Parathyroid adenoma (tissue), 2 donors: ENCODE measurements at regions not wholly inside any gene's neighbourhood (a gene's known extent, or its start where the extent isn't known, plus 50 kb on each side); places are given as distances from the start of the nearest gene placed in this dataset.

Experiments used
- H2AFZ ChIP-seq: fragments of 300-600 bp; sonication (generic); one replicate; pipeline ENCODE4 v1.7.0; 2017; ENCODE audit warnings: antibody characterized with exemption, mild to moderate bottlenecking
- H3K27ac ChIP-seq: fragments of 300-600 bp; sonication (generic); one replicate; pipeline ENCODE4 v1.7.0; 2017
- H3K27me3 ChIP-seq: fragments of 300-600 bp; sonication (generic); one replicate; pipeline ENCODE4 v1.7.0; 2017; ENCODE audit warnings: low read length; ENCODE audit not compliant: control insufficient read depth, insufficient read depth
- H3K36me3 ChIP-seq: fragments of 300-600 bp; sonication (generic); one replicate; pipeline ENCODE4 v1.7.0; 2017; ENCODE audit warnings: low read length; ENCODE audit not compliant: control insufficient read depth, insufficient read depth
- H3K4me1 ChIP-seq: fragments of 300-600 bp; sonication (generic); one replicate; pipeline ENCODE4 v1.7.0; 2017; ENCODE audit warnings: control low read depth
- H3K4me2 ChIP-seq: fragments of 300-600 bp; sonication (generic); one replicate; pipeline ENCODE4 v1.7.0; 2017; ENCODE audit warnings: low read length
- H3K4me3 ChIP-seq: fragments of 300-600 bp; sonication (generic); one replicate; pipeline ENCODE4 v1.7.0; 2017; ENCODE audit warnings: low read depth, low read length
- H3K79me2 ChIP-seq: fragments of 300-600 bp; sonication (generic); one replicate; pipeline ENCODE4 v1.7.0; 2017; ENCODE audit warnings: control low read depth
- H3K9ac ChIP-seq: fragments of 300-600 bp; sonication (generic); one replicate; pipeline ENCODE4 v1.7.0; 2017; ENCODE audit warnings: mild to moderate bottlenecking
- H3K9me3 ChIP-seq: fragments of 300-600 bp; sonication (generic); one replicate; pipeline ENCODE4 v1.7.0; 2017; ENCODE audit warnings: low read length; ENCODE audit not compliant: control insufficient read depth
- CTCF ChIP-seq: fragments of 300-600 bp; sonication (generic); IDR thresholded peaks from one replicate; pipeline ENCODE4 v1.7.0; 2017; ENCODE audit warnings: antibody characterized with exemption, mild to moderate bottlenecking
- donor health status: primary hyperparathyroidism.

GRCh38 chr7:136213012-136213411, 235.9 kb upstream of the MTPN start:
- H3K4me3 ChIP-seq, result no peak overlapping the region
- H3K9me3 ChIP-seq, result no peaks in the 10 kb centered on the region
- no peak overlapping the region for H3K27ac ChIP-seq
- H3K9ac ChIP-seq, result no peak overlapping the region
- H2AFZ ChIP-seq, result no peak overlapping the region
- H3K27me3 ChIP-seq, result no peaks in the 10 kb centered on the region
- no peak for TF ChIP-seq CTCF
- H3K36me3 ChIP-seq, result no peaks in the 10 kb centered on the region
- no peaks in the 10 kb centered on the region for H3K79me2 ChIP-seq
- H3K4me1 ChIP-seq, result no peaks in the 10 kb centered on the region
- H3K4me2 ChIP-seq, result no peak overlapping the region

DNA sequence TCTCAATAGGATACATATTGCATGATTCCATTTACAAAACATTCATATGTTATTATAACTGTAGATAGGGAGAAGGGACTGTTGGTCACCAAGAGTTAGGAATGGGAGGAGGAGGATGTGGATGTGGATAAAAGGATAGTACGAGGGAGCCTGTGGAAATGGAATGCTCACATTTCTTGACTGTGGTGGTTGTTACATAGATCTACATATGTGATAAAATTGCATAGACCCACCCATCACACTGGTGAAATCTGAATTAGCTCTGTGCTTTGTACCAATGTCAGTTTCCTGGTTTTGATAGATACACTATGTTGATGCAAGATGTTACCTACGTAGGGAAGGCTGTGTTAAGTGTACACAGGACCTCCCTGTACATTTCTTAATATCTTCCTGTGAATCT, 233.5 kb upstream of the MTPN start:
- Histone ChIP-seq H3K4me1 (no peaks in the 10 kb centered on the region), H3K9me3 (no peaks in the 10 kb centered on the region), H3K36me3 (no peaks in the 10 kb centered on the region), H3K27me3 (no peaks in the 10 kb centered on the region), H3K79me2 (no peaks in the 10 kb centered on the region), H3K9ac (no peak overlapping the region), H2AFZ (no peak overlapping the region), H3K4me3 (no peak overlapping the region), H3K4me2 (no peak overlapping the region), H3K27ac (no peak overlapping the region)
- TF ChIP-seq CTCF, result no peak

DNA sequence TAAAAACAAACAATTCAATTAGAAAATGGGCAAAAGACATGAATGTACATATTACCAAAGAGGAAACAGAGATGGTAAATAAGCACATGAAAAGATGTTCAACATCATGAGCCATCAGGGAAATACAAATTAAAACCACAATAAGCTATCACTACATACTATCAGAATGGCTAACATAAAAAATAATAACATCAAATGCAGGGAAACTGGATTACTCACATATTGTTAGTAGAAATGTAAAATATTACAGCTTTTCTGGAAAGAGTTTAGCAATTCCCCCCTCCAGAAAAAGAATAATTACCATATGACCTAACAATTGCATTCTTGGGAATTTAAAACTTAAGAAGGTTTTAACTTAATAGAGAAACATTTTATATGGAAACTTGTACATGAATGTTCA, 232.9 kb upstream of the MTPN start:
- Histone ChIP-seq H3K9ac (no peak overlapping the region), H3K4me1 (no peaks in the 10 kb centered on the region), H3K4me3 (no peak overlapping the region), H3K36me3 (no peaks in the 10 kb centered on the region), H3K4me2 (no peak overlapping the region), H3K9me3 (no peaks in the 10 kb centered on the region), H3K79me2 (no peaks in the 10 kb centered on the region), H2AFZ (no peak overlapping the region), H3K27me3 (no peaks in the 10 kb centered on the region), H3K27ac (no peak overlapping the region)
- no peak for TF ChIP-seq CTCF

GRCh38 chr7:136205956-136206355, 228.8 kb upstream of the MTPN start:
- Histone ChIP-seq H3K4me1 (no peaks in the 10 kb centered on the region), H3K4me2 (no peak overlapping the region), H3K9me3 (no peaks in the 10 kb centered on the region), H3K36me3 (no peaks in the 10 kb centered on the region), H2AFZ (no peak overlapping the region), H3K27ac (no peak overlapping the region), H3K9ac (no peak overlapping the region), H3K27me3 (no peaks in the 10 kb centered on the region), H3K79me2 (no peaks in the 10 kb centered on the region), H3K4me3 (no peak overlapping the region)
- no peak for TF ChIP-seq CTCF

- no peak for TF ChIP-seq CTCF
- Histone ChIP-seq H3K36me3 (no peaks in the 10 kb centered on the region), H3K79me2 (no peaks in the 10 kb centered on the region), H3K27ac (no peak overlapping the region), H3K4me1 (no peaks in the 10 kb centered on the region), H3K9ac (no peak overlapping the region), H3K27me3 (no peaks in the 10 kb centered on the region), H2AFZ (no peak overlapping the region), H3K9me3 (no peaks in the 10 kb centered on the region), H3K4me3 (no peak overlapping the region), H3K4me2 (no peak overlapping the region)
Observed at GRCh38 chr7:136198168-136198567, 221.0 kb upstream of the MTPN start.
